Loucy (cell line): ENCODE measurements at regions not wholly inside any gene's neighbourhood (a gene's known extent, or its start where the extent isn't known, plus 50 kb on each side); places are given as distances from the start of the nearest gene placed in this dataset.

Experiments
- EZH2phosphoT487 ChIP-seq: fragments of 200-600 bp; IDR thresholded peaks from 2 replicates; pipeline ENCODE4 v1.6.1; 2018; ENCODE audit warnings: antibody characterized with exemption, mild to moderate bottlenecking, moderate library complexity, borderline replicate concordance
- TF ChIP-seq, protein P1 (sequence below): fragments of 200-600 bp; sonication (generic); conservative IDR thresholded peaks from 2 replicates; pipeline ENCODE4 v1.5.1; 2014; ENCODE audit warnings: mild to moderate bottlenecking, antibody characterized with exemption, low read length

DNA sequence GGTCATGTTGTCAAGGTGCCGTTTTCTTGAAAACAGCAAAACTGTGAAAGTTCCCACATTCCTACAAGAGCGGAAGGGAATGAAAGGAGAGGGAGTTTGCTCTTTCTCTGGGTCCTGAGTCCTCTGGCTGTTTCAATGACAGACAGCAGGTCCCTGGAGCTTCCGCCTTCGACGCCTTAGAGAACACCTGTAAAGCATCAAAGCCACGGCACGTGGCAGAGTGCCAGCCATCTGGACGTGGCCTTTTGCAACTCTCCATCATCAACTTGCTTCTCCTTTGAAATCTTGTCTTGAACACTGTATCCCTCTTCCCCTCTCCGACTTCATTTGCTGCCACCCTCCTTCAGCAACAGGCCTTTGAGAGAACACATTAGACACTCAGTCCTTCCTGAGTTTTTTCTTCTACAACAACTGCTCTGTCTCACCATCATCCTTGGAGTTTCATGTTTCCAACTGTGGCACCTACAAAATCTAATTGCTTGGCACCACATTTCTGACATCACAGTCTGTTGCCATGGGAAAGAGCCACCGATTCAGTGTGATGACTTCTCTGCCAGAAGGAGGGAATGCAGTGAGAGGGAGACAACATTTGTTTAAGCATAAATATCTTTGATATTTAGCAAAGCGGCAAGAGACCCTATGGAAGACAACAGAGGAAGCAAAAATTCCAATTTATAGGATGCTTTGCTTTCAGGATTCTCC, 204.9 kb upstream of the PTER start:
- TF ChIP-seq, protein P1, sequence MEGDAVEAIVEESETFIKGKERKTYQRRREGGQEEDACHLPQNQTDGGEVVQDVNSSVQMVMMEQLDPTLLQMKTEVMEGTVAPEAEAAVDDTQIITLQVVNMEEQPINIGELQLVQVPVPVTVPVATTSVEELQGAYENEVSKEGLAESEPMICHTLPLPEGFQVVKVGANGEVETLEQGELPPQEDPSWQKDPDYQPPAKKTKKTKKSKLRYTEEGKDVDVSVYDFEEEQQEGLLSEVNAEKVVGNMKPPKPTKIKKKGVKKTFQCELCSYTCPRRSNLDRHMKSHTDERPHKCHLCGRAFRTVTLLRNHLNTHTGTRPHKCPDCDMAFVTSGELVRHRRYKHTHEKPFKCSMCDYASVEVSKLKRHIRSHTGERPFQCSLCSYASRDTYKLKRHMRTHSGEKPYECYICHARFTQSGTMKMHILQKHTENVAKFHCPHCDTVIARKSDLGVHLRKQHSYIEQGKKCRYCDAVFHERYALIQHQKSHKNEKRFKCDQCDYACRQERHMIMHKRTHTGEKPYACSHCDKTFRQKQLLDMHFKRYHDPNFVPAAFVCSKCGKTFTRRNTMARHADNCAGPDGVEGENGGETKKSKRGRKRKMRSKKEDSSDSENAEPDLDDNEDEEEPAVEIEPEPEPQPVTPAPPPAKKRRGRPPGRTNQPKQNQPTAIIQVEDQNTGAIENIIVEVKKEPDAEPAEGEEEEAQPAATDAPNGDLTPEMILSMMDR: no peak
- TF ChIP-seq EZH2phosphoT487: no peak
